T-cell (primary cell): ENCODE measurements at regions not wholly inside any gene's neighbourhood (a gene's known extent, or its start where the extent isn't known, plus 50 kb on each side); places are given as distances from the start of the nearest gene placed in this dataset.
"Not testable (repeated sequence)": the region's sequence is repeated elsewhere in the genome, so short reads cannot be mapped to it uniquely, and the experiment has no call there.

Experiments used
- ATAC-seq, 4 experiments: fragments of 200-7000 bp in 3 of 4; fragments of 150-1000 bp in 1 of 4; cut with Tn5 transposase; replicated peaks in 1 of 4; 1 replicate in 3 of 4; 2 replicates in 1 of 4; pipeline ENCODE4 v1.10.0; 2021; ENCODE audit warnings: moderate library complexity in 3 of 4, mild to moderate bottlenecking in 2 of 4, moderate number of reproducible peaks in 1 of 4
- CTCF ChIA-PET, 2 donors: fragments of 300-600 bp; sonication (Branson Sonifier 250); formaldehyde crosslinking; loops; one replicate each; lab custom pipeline; 2022; ENCODE audit warnings: antibody characterized with exemption in 2 of 2; lab: Charles Lee
- POLR2A ChIA-PET, 2 donors: fragments of 300-600 bp; sonication (Branson Sonifier 250); formaldehyde crosslinking; loops; one replicate each; lab custom pipeline; 2022; ENCODE audit warnings: antibody characterized with exemption in 2 of 2; lab: Charles Lee
- DNase-seq, 35 experiments: peaks; one replicate each; pipeline versions ENCODE4 v3.0.0 to v3.0.0-alpha.2; 2013 to 2023
- H3K27ac ChIP-seq: one replicate; pipeline ENCODE4 v1.5.1; 2013; ENCODE audit warnings: low read length
- H3K27me3 ChIP-seq, 2 experiments: replicated peaks in 1 of 2; 1 replicate in 1 of 2; 2 replicates in 1 of 2; pipeline versions ENCODE4 v1.6.1 to v1.7.0; 2013; ENCODE audit warnings: low read length in 1 of 2, mixed read lengths in 1 of 2; ENCODE audit not compliant: control insufficient read depth in 2 of 2, insufficient read depth in 2 of 2; ENCODE audit errors: extremely low read depth in 1 of 2
- H3K36me3 ChIP-seq, 2 donors: 1 replicate in 1 of 2; 2 replicates in 1 of 2; pipeline versions ENCODE4 v1.6.1 to v1.7.0; 2013; ENCODE audit warnings: low read length in 1 of 2; ENCODE audit not compliant: control insufficient read depth in 2 of 2, insufficient read depth in 1 of 2; ENCODE audit errors: extremely low read depth in 1 of 2
- H3K4me1 ChIP-seq, 2 experiments: 1 replicate in 1 of 2; 2 replicates in 1 of 2; pipeline versions ENCODE4 v1.6.1 to v1.7.0; 2013; ENCODE audit warnings: low read length in 2 of 2, mixed read lengths in 1 of 2; ENCODE audit not compliant: insufficient read depth in 2 of 2, control insufficient read depth in 1 of 2; ENCODE audit errors: extremely low read depth in 1 of 2
- H3K4me3 ChIP-seq, 2 donors: 1 replicate in 1 of 2; 2 replicates in 1 of 2; pipeline versions ENCODE4 v1.5.1 to v1.7.0; 2013; ENCODE audit warnings: mild to moderate bottlenecking in 2 of 2, low read length in 1 of 2, moderate library complexity in 1 of 2; ENCODE audit not compliant: control insufficient read depth in 1 of 2; ENCODE audit errors: extremely low read depth in 1 of 2
- H3K9me3 ChIP-seq: 2 replicates; pipeline ENCODE4 v1.7.0; 2013
- H3K27ac Mint-ChIP-seq, 2 donors: one replicate each; pipeline ENCODE4 v1.8.0; 2020 to 2021; ENCODE audit warnings: mild to moderate bottlenecking in 2 of 2, mixed read lengths in 2 of 2
- H3K27me3 Mint-ChIP-seq, 2 donors: one replicate each; pipeline ENCODE4 v1.8.0; 2021 to 2022; ENCODE audit warnings: mixed read lengths in 2 of 2
- H3K36me3 Mint-ChIP-seq: one replicate; pipeline ENCODE4 v1.8.0; 2021; ENCODE audit warnings: mixed read lengths
- H3K4me1 Mint-ChIP-seq, 3 donors: one replicate each; pipeline ENCODE4 v1.8.0; 2020 to 2022; ENCODE audit warnings: mixed read lengths in 3 of 3, mild to moderate bottlenecking in 1 of 3
- H3K4me3 Mint-ChIP-seq, 3 donors: one replicate each; pipeline ENCODE4 v1.8.0; 2020 to 2022; ENCODE audit warnings: mild to moderate bottlenecking in 3 of 3, mixed read lengths in 3 of 3, moderate library complexity in 3 of 3
- H3K9me3 Mint-ChIP-seq, 3 donors: one replicate each; pipeline ENCODE4 v1.8.0; 2020 to 2022; ENCODE audit warnings: mixed read lengths in 3 of 3
- WGBS: methylation state at CpG from one replicate; pipeline ENCODE4 v1.1.5; 2013; ENCODE audit warnings: missing lambda C conversion rate; ENCODE audit not compliant: insufficient coverage; 5-methylcytosine and 5-hydroxymethylcytosine counted together

GRCh38 chr22:25449781-25450317 is 114.6 kb upstream of the GRK3 start:
- Mint-ChIP-seq H3K4me1 (peaks cover 53 to 57% (median 56%) of the 10 kb centered on the region in 3 donors), H3K9me3 (no peaks in the 10 kb centered on the region), H3K36me3 (peaks cover 15% of the 10 kb centered on the region), H3K27ac (no peak overlapping the region), H3K27me3 (no peaks in the 10 kb centered on the region), H3K4me3 (peak overlapping the region; percentile 90 to 96 (median 94))
- Histone ChIP-seq H3K4me1 (peaks cover 8 to 30% of the 10 kb centered on the region in 2 experiments), H3K27ac (no peak overlapping the region), H3K4me3 (no peak overlapping the region), H3K36me3 (peaks cover 0 to 17% of the 10 kb centered on the region in 2 donors), H3K9me3 (no peaks in the 10 kb centered on the region), H3K27me3 (no peaks in the 10 kb centered on the region)
- ChIA-PET CTCF (interaction anchor here in 1 of 2 donors (0.6 kb wide), 1 partner anchor 381 kb away, joined by 9 read pairs; no protein-coding TSS in a partner anchor), POLR2A (no interaction called here)
- ATAC-seq (no peak), DNase-seq (no peak)
- WGBS, result no CpG with 5 or more reads among the region's 9 CpGs

GRCh38 chr22:25451480-25452114 is 112.9 kb upstream of the GRK3 start:
- Mint-ChIP-seq H3K27me3 (no peaks in the 10 kb centered on the region), H3K27ac (no peak overlapping the region), H3K9me3 (no peaks in the 10 kb centered on the region), H3K36me3 (peaks cover 20% of the 10 kb centered on the region), H3K4me1 (peaks cover 56 to 60% (median 58%) of the 10 kb centered on the region in 3 donors), H3K4me3 (peak overlapping the region; percentile 1 to 16 (median 1))
- H3K27ac ChIP-seq, result no peak overlapping the region
- ChIA-PET CTCF (no interaction called here), POLR2A (no interaction called here)
- no peaks in the 10 kb centered on the region for H3K9me3 ChIP-seq
- DNase-seq, result no peak
- H3K4me3 ChIP-seq, result no peak overlapping the region
- WGBS, result no CpG with 5 or more reads among the region's 2 CpGs
- H3K4me1 ChIP-seq, result peaks cover 8 to 30% of the 10 kb centered on the region in 2 experiments
- peaks cover 0 to 20% of the 10 kb centered on the region in 2 donors for H3K36me3 ChIP-seq
- no peak for ATAC-seq
- no peaks in the 10 kb centered on the region for H3K27me3 ChIP-seq

- no peaks in the 10 kb centered on the region for H3K9me3 ChIP-seq
- H3K27me3 Mint-ChIP-seq, result no peaks in the 10 kb centered on the region
- WGBS, result 93% methylated on average over 9 of the region's 10 CpGs
- H3K4me3 ChIP-seq, result no peak overlapping the region
- H3K36me3 ChIP-seq, result peaks cover 0 to 20% of the 10 kb centered on the region in 2 donors
- DNase-seq (no peak), ATAC-seq (no peak)
- POLR2A ChIA-PET, result no interaction called here
- H3K4me1 Mint-ChIP-seq, result peaks cover 56 to 61% (median 60%) of the 10 kb centered on the region in 3 donors
- peaks cover 24% of the 10 kb centered on the region for H3K36me3 Mint-ChIP-seq
- CTCF ChIA-PET, result interaction anchor here (0.6 kb wide), 2 partner anchors 129 to 1434 kb away, joined by 3 read pairs; no protein-coding TSS in a partner anchor
- H3K4me3 Mint-ChIP-seq, result peak overlapping the region in 1 of 3 donors; percentile 48
- no peaks in the 10 kb centered on the region for H3K27me3 ChIP-seq
- H3K27ac ChIP-seq, result no peak overlapping the region
- H3K9me3 Mint-ChIP-seq, result no peaks in the 10 kb centered on the region
- H3K27ac Mint-ChIP-seq, result no peak overlapping the region
- H3K4me1 ChIP-seq, result peaks cover 8 to 30% of the 10 kb centered on the region in 2 experiments
These were observed 112.3 kb upstream of the GRK3 start for GRCh38 chr22:25452116-25452700.

GRCh38 chr22:25453058-25453457 is 111.4 kb upstream of the GRK3 start:
- H3K4me1 Mint-ChIP-seq, result peaks cover 53 to 56% (median 55%) of the 10 kb centered on the region in 3 donors
- CTCF ChIA-PET, result no interaction called here
- H3K4me3 Mint-ChIP-seq, result no peak overlapping the region
- no peak overlapping the region for H3K27ac Mint-ChIP-seq
- no peaks in the 10 kb centered on the region for H3K9me3 ChIP-seq
- no peaks in the 10 kb centered on the region for H3K27me3 ChIP-seq
- H3K36me3 ChIP-seq, result peaks cover 0 to 24% of the 10 kb centered on the region in 2 donors
- no peaks in the 10 kb centered on the region for H3K27me3 Mint-ChIP-seq
- ATAC-seq, result no peak
- H3K4me1 ChIP-seq, result peaks cover 8 to 26% of the 10 kb centered on the region in 2 experiments
- H3K4me3 ChIP-seq, result no peak overlapping the region
- no peaks in the 10 kb centered on the region for H3K9me3 Mint-ChIP-seq
- H3K36me3 Mint-ChIP-seq, result peaks cover 24% of the 10 kb centered on the region
- no peak overlapping the region for H3K27ac ChIP-seq
- no CpG with 5 or more reads among the region's 4 CpGs for WGBS
- no peak for DNase-seq
- POLR2A ChIA-PET, result no interaction called here

- Histone ChIP-seq H3K4me1 (peaks cover 8 to 23% of the 10 kb centered on the region in 2 experiments), H3K9me3 (no peaks in the 10 kb centered on the region), H3K4me3 (no peak overlapping the region), H3K36me3 (peaks cover 0 to 25% of the 10 kb centered on the region in 2 donors), H3K27me3 (no peaks in the 10 kb centered on the region), H3K27ac (no peak overlapping the region)
- 76% methylated on average over 3 of the region's 5 CpGs for WGBS
- no peak overlapping the region for H3K27ac Mint-ChIP-seq
- H3K27me3 Mint-ChIP-seq, result no peaks in the 10 kb centered on the region
- H3K4me1 Mint-ChIP-seq, result peaks cover 53 to 56% (median 55%) of the 10 kb centered on the region in 3 donors
- ATAC-seq (no peak), DNase-seq (no peak)
- H3K36me3 Mint-ChIP-seq, result peaks cover 25% of the 10 kb centered on the region
- no peak overlapping the region for H3K4me3 Mint-ChIP-seq
- CTCF ChIA-PET, result no interaction called here
- no peaks in the 10 kb centered on the region for H3K9me3 Mint-ChIP-seq
- POLR2A ChIA-PET, result no interaction called here
These were observed 110.9 kb upstream of the GRK3 start for GRCh38 chr22:25453557-25453956.

- DNase-seq, H3K27me3 Mint-ChIP-seq, H3K27ac Mint-ChIP-seq, H3K4me3 ChIP-seq, H3K9me3 ChIP-seq, H3K27ac ChIP-seq, H3K4me3 Mint-ChIP-seq, POLR2A ChIA-PET, H3K9me3 Mint-ChIP-seq, H3K4me1 ChIP-seq, H3K27me3 ChIP-seq, ATAC-seq: not testable (repeated sequence)
- peaks cover 6 to 53% of the 10 kb centered on the region in 2 donors for H3K36me3 ChIP-seq
- 87% methylated on average over 6 of the region's 13 CpGs for WGBS
- H3K36me3 Mint-ChIP-seq, result peaks cover 46% of the 10 kb centered on the region
- CTCF ChIA-PET, result interaction anchor here in 1 of 2 donors (0.5 kb wide), 1 partner anchor 9 kb away, joined by 3 read pairs; no protein-coding TSS in a partner anchor
- peaks cover 28 to 33% (median 30%) of the 10 kb centered on the region in 3 donors for H3K4me1 Mint-ChIP-seq
These were observed 108.0 kb upstream of the GRK3 start for GRCh38 chr22:25456300-25457043.
